ENCODE measurements at regions not wholly inside any gene's neighbourhood (a gene's known extent, or its start where the extent isn't known, plus 50 kb on each side); places are given as distances from the start of the nearest gene placed in this dataset.

GRCh38 chr1:216900116-216900620, 176.9 kb upstream of the ESRRG start:
- no peak for TF ChIP-seq POLR2A (IDR thresholded peaks at IDR 0.05)
- TF ChIP-seq CTCF (IDR thresholded peaks at IDR 0.05) = no peak

Data from adrenal gland (tissue), 5 donors.